ENCODE measurements at regions not wholly inside any gene's neighbourhood (a gene's known extent, or its start where the extent isn't known, plus 50 kb on each side); places are given as distances from the start of the nearest gene placed in this dataset.

GRCh38 chr15:49747340-49747739, 126.5 kb downstream of the DTWD1 start:
- H3K27me3 ChIP-seq (ENCODE audit: control insufficient read depth in 3 of 3, insufficient read depth in 3 of 3, low read length in 3 of 3) = no peaks in the 10 kb centered on the region
- no peaks in the 10 kb centered on the region for H3K4me1 ChIP-seq (ENCODE audit: control insufficient read depth in 3 of 3, insufficient read depth in 3 of 3, low read length in 3 of 3)
- no peak overlapping the region for H3K27ac ChIP-seq (ENCODE audit: low read depth, low read length)

GRCh38 chr15:49748791-49749190, 127.9 kb downstream of the DTWD1 start:
- no peaks in the 10 kb centered on the region for H3K4me1 ChIP-seq (ENCODE audit: control insufficient read depth in 3 of 3, insufficient read depth in 3 of 3, low read length in 3 of 3)
- no peaks in the 10 kb centered on the region for H3K27me3 ChIP-seq (ENCODE audit: control insufficient read depth in 3 of 3, insufficient read depth in 3 of 3, low read length in 3 of 3)
- no peak overlapping the region for H3K9ac ChIP-seq (ENCODE audit: low read depth in 1 of 3, low read length in 3 of 3)
- H3K36me3 ChIP-seq (ENCODE audit: control insufficient read depth in 3 of 3, insufficient read depth in 3 of 3, low read length in 3 of 3) = no peaks in the 10 kb centered on the region
- H3K9me3 ChIP-seq (ENCODE audit: control insufficient read depth in 3 of 3, low read length in 3 of 3) = no peaks in the 10 kb centered on the region
- H3K27ac ChIP-seq (ENCODE audit: low read depth, low read length) = no peak overlapping the region
- H3K4me3 ChIP-seq (ENCODE audit: low read length in 3 of 3) = no peak overlapping the region

More at GRCh38 chr15:49747340-49747739, 126.5 kb downstream of the DTWD1 start:
- Histone ChIP-seq H3K4me3 (ENCODE audit: low read length in 3 of 3) (no peak overlapping the region), H3K36me3 (ENCODE audit: control insufficient read depth in 3 of 3, insufficient read depth in 3 of 3, low read length in 3 of 3) (no peaks in the 10 kb centered on the region), H3K9ac (ENCODE audit: low read depth in 1 of 3, low read length in 3 of 3) (no peak overlapping the region), H3K9me3 (ENCODE audit: control insufficient read depth in 3 of 3, low read length in 3 of 3) (no peaks in the 10 kb centered on the region)

GRCh38 chr15:49750553-49750952, 129.7 kb downstream of the DTWD1 start:
- H3K9me3 ChIP-seq (ENCODE audit: control insufficient read depth in 3 of 3, low read length in 3 of 3) = no peaks in the 10 kb centered on the region
- H3K27ac ChIP-seq (ENCODE audit: low read depth, low read length) = no peak overlapping the region
- no peaks in the 10 kb centered on the region for H3K4me1 ChIP-seq (ENCODE audit: control insufficient read depth in 3 of 3, insufficient read depth in 3 of 3, low read length in 3 of 3)
- no peak overlapping the region for H3K4me3 ChIP-seq (ENCODE audit: low read length in 3 of 3)
- no peak overlapping the region for H3K9ac ChIP-seq (ENCODE audit: low read depth in 1 of 3, low read length in 3 of 3)
- H3K36me3 ChIP-seq (ENCODE audit: control insufficient read depth in 3 of 3, insufficient read depth in 3 of 3, low read length in 3 of 3) = no peaks in the 10 kb centered on the region
- H3K27me3 ChIP-seq (ENCODE audit: control insufficient read depth in 3 of 3, insufficient read depth in 3 of 3, low read length in 3 of 3) = no peaks in the 10 kb centered on the region

GRCh38 chr15:49751191-49751590, 130.3 kb downstream of the DTWD1 start:
- Histone ChIP-seq H3K4me3 (ENCODE audit: low read length in 3 of 3) (no peak overlapping the region), H3K9ac (ENCODE audit: low read depth in 1 of 3, low read length in 3 of 3) (no peak overlapping the region), H3K4me1 (ENCODE audit: control insufficient read depth in 3 of 3, insufficient read depth in 3 of 3, low read length in 3 of 3) (no peaks in the 10 kb centered on the region)

GRCh38 chr15:49751751-49752150, 130.9 kb downstream of the DTWD1 start:
- H3K4me1 ChIP-seq (ENCODE audit: control insufficient read depth in 3 of 3, insufficient read depth in 3 of 3, low read length in 3 of 3) = no peaks in the 10 kb centered on the region
- H3K36me3 ChIP-seq (ENCODE audit: control insufficient read depth in 3 of 3, insufficient read depth in 3 of 3, low read length in 3 of 3) = no peaks in the 10 kb centered on the region
- no peak overlapping the region for H3K4me3 ChIP-seq (ENCODE audit: low read length in 3 of 3)
- H3K9ac ChIP-seq (ENCODE audit: low read depth in 1 of 3, low read length in 3 of 3) = no peak overlapping the region
- no peaks in the 10 kb centered on the region for H3K9me3 ChIP-seq (ENCODE audit: control insufficient read depth in 3 of 3, low read length in 3 of 3)
- H3K27me3 ChIP-seq (ENCODE audit: control insufficient read depth in 3 of 3, insufficient read depth in 3 of 3, low read length in 3 of 3) = no peaks in the 10 kb centered on the region
- peak overlapping the region; percentile 3 for H3K27ac ChIP-seq (ENCODE audit: low read depth, low read length)

More at GRCh38 chr15:49751191-49751590, 130.3 kb downstream of the DTWD1 start:
- no peaks in the 10 kb centered on the region for H3K9me3 ChIP-seq (ENCODE audit: control insufficient read depth in 3 of 3, low read length in 3 of 3)
- no peak overlapping the region for H3K27ac ChIP-seq (ENCODE audit: low read depth, low read length)
- H3K27me3 ChIP-seq (ENCODE audit: control insufficient read depth in 3 of 3, insufficient read depth in 3 of 3, low read length in 3 of 3) = no peaks in the 10 kb centered on the region
- H3K36me3 ChIP-seq (ENCODE audit: control insufficient read depth in 3 of 3, insufficient read depth in 3 of 3, low read length in 3 of 3) = no peaks in the 10 kb centered on the region

GRCh38 chr15:49752517-49752916, 131.7 kb downstream of the DTWD1 start:
- no peaks in the 10 kb centered on the region for H3K4me1 ChIP-seq (ENCODE audit: control insufficient read depth in 3 of 3, insufficient read depth in 3 of 3, low read length in 3 of 3)
- H3K9ac ChIP-seq (ENCODE audit: low read depth in 1 of 3, low read length in 3 of 3) = no peak overlapping the region
- H3K27ac ChIP-seq (ENCODE audit: low read depth, low read length) = no peak overlapping the region
- H3K9me3 ChIP-seq (ENCODE audit: control insufficient read depth in 3 of 3, low read length in 3 of 3) = no peaks in the 10 kb centered on the region
- no peak overlapping the region for H3K4me3 ChIP-seq (ENCODE audit: low read length in 3 of 3)
- no peaks in the 10 kb centered on the region for H3K27me3 ChIP-seq (ENCODE audit: control insufficient read depth in 3 of 3, insufficient read depth in 3 of 3, low read length in 3 of 3)
- H3K36me3 ChIP-seq (ENCODE audit: control insufficient read depth in 3 of 3, insufficient read depth in 3 of 3, low read length in 3 of 3) = no peaks in the 10 kb centered on the region

GRCh38 chr15:49758456-49758855, 137.6 kb downstream of the DTWD1 start:
- Histone ChIP-seq H3K9me3 (ENCODE audit: control insufficient read depth in 3 of 3, low read length in 3 of 3) (peaks cover 0 to 7% (median 0%) of the 10 kb centered on the region in 3 donors), H3K27me3 (ENCODE audit: control insufficient read depth in 3 of 3, insufficient read depth in 3 of 3, low read length in 3 of 3) (no peaks in the 10 kb centered on the region), H3K9ac (ENCODE audit: low read depth in 1 of 3, low read length in 3 of 3) (no peak overlapping the region)

GRCh38 chr15:49758856-49759255, 138.0 kb downstream of the DTWD1 start:
- Histone ChIP-seq H3K27ac (ENCODE audit: low read depth, low read length) (no peak overlapping the region), H3K4me1 (ENCODE audit: control insufficient read depth in 3 of 3, insufficient read depth in 3 of 3, low read length in 3 of 3) (no peaks in the 10 kb centered on the region), H3K27me3 (ENCODE audit: control insufficient read depth in 3 of 3, insufficient read depth in 3 of 3, low read length in 3 of 3) (no peaks in the 10 kb centered on the region), H3K4me3 (ENCODE audit: low read length in 3 of 3) (no peak overlapping the region), H3K36me3 (ENCODE audit: control insufficient read depth in 3 of 3, insufficient read depth in 3 of 3, low read length in 3 of 3) (no peaks in the 10 kb centered on the region), H3K9ac (ENCODE audit: low read depth in 1 of 3, low read length in 3 of 3) (no peak overlapping the region), H3K9me3 (ENCODE audit: control insufficient read depth in 3 of 3, low read length in 3 of 3) (peaks cover 0 to 7% (median 0%) of the 10 kb centered on the region in 3 donors)

More at GRCh38 chr15:49758456-49758855, 137.6 kb downstream of the DTWD1 start:
- no peak overlapping the region for H3K4me3 ChIP-seq (ENCODE audit: low read length in 3 of 3)
- no peak overlapping the region for H3K27ac ChIP-seq (ENCODE audit: low read depth, low read length)
- H3K36me3 ChIP-seq (ENCODE audit: control insufficient read depth in 3 of 3, insufficient read depth in 3 of 3, low read length in 3 of 3) = no peaks in the 10 kb centered on the region
- H3K4me1 ChIP-seq (ENCODE audit: control insufficient read depth in 3 of 3, insufficient read depth in 3 of 3, low read length in 3 of 3) = no peaks in the 10 kb centered on the region

- no peaks in the 10 kb centered on the region for H3K27me3 ChIP-seq (ENCODE audit: control insufficient read depth in 3 of 3, insufficient read depth in 3 of 3, low read length in 3 of 3)
- no peak overlapping the region for H3K4me3 ChIP-seq (ENCODE audit: low read length in 3 of 3)
- no peak overlapping the region for H3K9ac ChIP-seq (ENCODE audit: low read depth in 1 of 3, low read length in 3 of 3)
- no peak overlapping the region for H3K27ac ChIP-seq (ENCODE audit: low read depth, low read length)
- H3K4me1 ChIP-seq (ENCODE audit: control insufficient read depth in 3 of 3, insufficient read depth in 3 of 3, low read length in 3 of 3) = no peaks in the 10 kb centered on the region
- peaks cover 0 to 13% (median 0%) of the 10 kb centered on the region in 3 donors for H3K9me3 ChIP-seq (ENCODE audit: control insufficient read depth in 3 of 3, low read length in 3 of 3)
- H3K36me3 ChIP-seq (ENCODE audit: control insufficient read depth in 3 of 3, insufficient read depth in 3 of 3, low read length in 3 of 3) = no peaks in the 10 kb centered on the region
Measured at GRCh38 chr15:49760749-49761148, 139.9 kb downstream of the DTWD1 start.

GRCh38 chr15:49769225-49769624, 148.4 kb downstream of the DTWD1 start:
- Histone ChIP-seq H3K9me3 (ENCODE audit: control insufficient read depth in 3 of 3, low read length in 3 of 3) (peaks cover 0 to 10% (median 0%) of the 10 kb centered on the region in 3 donors), H3K36me3 (ENCODE audit: control insufficient read depth in 3 of 3, insufficient read depth in 3 of 3, low read length in 3 of 3) (no peaks in the 10 kb centered on the region), H3K27ac (ENCODE audit: low read depth, low read length) (no peak overlapping the region), H3K9ac (ENCODE audit: low read depth in 1 of 3, low read length in 3 of 3) (no peak overlapping the region), H3K4me1 (ENCODE audit: control insufficient read depth in 3 of 3, insufficient read depth in 3 of 3, low read length in 3 of 3) (no peaks in the 10 kb centered on the region), H3K4me3 (ENCODE audit: low read length in 3 of 3) (no peak overlapping the region), H3K27me3 (ENCODE audit: control insufficient read depth in 3 of 3, insufficient read depth in 3 of 3, low read length in 3 of 3) (no peaks in the 10 kb centered on the region)

GRCh38 chr15:49789436-49789835, 168.6 kb downstream of the DTWD1 start:
- no peaks in the 10 kb centered on the region for H3K36me3 ChIP-seq (ENCODE audit: control insufficient read depth in 3 of 3, insufficient read depth in 3 of 3, low read length in 3 of 3)
- no peak overlapping the region for H3K27ac ChIP-seq (ENCODE audit: low read depth, low read length)
- no peaks in the 10 kb centered on the region for H3K27me3 ChIP-seq (ENCODE audit: control insufficient read depth in 3 of 3, insufficient read depth in 3 of 3, low read length in 3 of 3)
- no peaks in the 10 kb centered on the region for H3K4me1 ChIP-seq (ENCODE audit: control insufficient read depth in 3 of 3, insufficient read depth in 3 of 3, low read length in 3 of 3)
- H3K9me3 ChIP-seq (ENCODE audit: control insufficient read depth in 3 of 3, low read length in 3 of 3) = peaks cover 0 to 7% (median 0%) of the 10 kb centered on the region in 3 donors
- H3K4me3 ChIP-seq (ENCODE audit: low read length in 3 of 3) = no peak overlapping the region
- H3K9ac ChIP-seq (ENCODE audit: low read depth in 1 of 3, low read length in 3 of 3) = no peak overlapping the region

All from skeletal muscle tissue (tissue), 3 donors.